ENCODE measurements at regions not wholly inside any gene's neighbourhood (a gene's known extent, or its start where the extent isn't known, plus 50 kb on each side); places are given as distances from the start of the nearest gene placed in this dataset.
"Not testable (repeated sequence)": the region's sequence is repeated elsewhere in the genome, so short reads cannot be mapped to it uniquely, and the experiment has no call there.

GRCh38 chr4:116321471-116321870 is 763.9 kb downstream of the TRAM1L1 start:
- DNase-seq (ENCODE audit: low read depth) = no peak

- no peak for DNase-seq (ENCODE audit: low read depth)
Measured at GRCh38 chr4:116320859-116321258, 764.5 kb downstream of the TRAM1L1 start.

- no peak for DNase-seq (ENCODE audit: low read depth)
Measured at GRCh38 chr4:116303736-116304188, 781.6 kb downstream of the TRAM1L1 start.

- DNase-seq (ENCODE audit: low read depth) = no peak
Measured at GRCh38 chr4:116302990-116303735, 782.2 kb downstream of the TRAM1L1 start.

- DNase-seq (ENCODE audit: low read depth) = no peak
Measured at GRCh38 chr4:116275006-116275405, 810.4 kb downstream of the TRAM1L1 start.

GRCh38 chr4:116272336-116272735 is 813.0 kb downstream of the TRAM1L1 start:
- no peak for DNase-seq (ENCODE audit: low read depth)

GRCh38 chr4:116260931-116261330 is 824.4 kb downstream of the TRAM1L1 start:
- not testable (repeated sequence) for DNase-seq (ENCODE audit: low read depth)

GRCh38 chr4:116244771-116245170 is 840.6 kb downstream of the TRAM1L1 start:
- DNase-seq (ENCODE audit: low read depth) = no peak

GRCh38 chr4:116243431-116243830 is 841.9 kb downstream of the TRAM1L1 start:
- DNase-seq (ENCODE audit: low read depth) = no peak

- DNase-seq (ENCODE audit: low read depth) = no peak
Measured at GRCh38 chr4:116233971-116234370, 851.4 kb downstream of the TRAM1L1 start.

GRCh38 chr4:116231999-116232398 is 853.4 kb downstream of the TRAM1L1 start:
- not testable (repeated sequence) for DNase-seq (ENCODE audit: low read depth)

- no peak for DNase-seq (ENCODE audit: low read depth)
Measured at GRCh38 chr4:116229420-116229819, 856.0 kb downstream of the TRAM1L1 start.

- DNase-seq (ENCODE audit: low read depth) = no peak
Measured at GRCh38 chr4:116223040-116223732, 862.2 kb downstream of the TRAM1L1 start.

GRCh38 chr4:116217781-116218180 is 867.6 kb downstream of the TRAM1L1 start:
- no peak for DNase-seq (ENCODE audit: low read depth)

GRCh38 chr4:116215622-116216021 is 869.8 kb downstream of the TRAM1L1 start:
- DNase-seq (ENCODE audit: low read depth) = no peak

- DNase-seq (ENCODE audit: low read depth) = no peak
Measured at GRCh38 chr4:116202524-116202923, 882.9 kb downstream of the TRAM1L1 start.

- no peak for DNase-seq (ENCODE audit: low read depth)
Measured at GRCh38 chr4:116197317-116197809, 888.0 kb downstream of the TRAM1L1 start.

GRCh38 chr4:116183241-116183640 is 902.1 kb downstream of the TRAM1L1 start:
- DNase-seq (ENCODE audit: low read depth) = no peak

GRCh38 chr4:116180157-116180601 is 905.2 kb downstream of the TRAM1L1 start:
- no peak for DNase-seq (ENCODE audit: low read depth)

- not testable (repeated sequence) for DNase-seq (ENCODE audit: low read depth)
Measured at GRCh38 chr4:116151371-116151770, 934.0 kb downstream of the TRAM1L1 start.

- no peak for DNase-seq (ENCODE audit: low read depth)
Measured at GRCh38 chr4:116150152-116150551, 935.2 kb downstream of the TRAM1L1 start.

- no peak for DNase-seq (ENCODE audit: low read depth)
Measured at GRCh38 chr4:116143198-116143597, 942.2 kb downstream of the TRAM1L1 start.

GRCh38 chr4:116132946-116133345 is 952.4 kb downstream of the TRAM1L1 start:
- DNase-seq (ENCODE audit: low read depth) = no peak

All from GM04503 (cell line).